IMR-90 (cell line): ENCODE measurements at regions not wholly inside any gene's neighbourhood (a gene's known extent, or its start where the extent isn't known, plus 50 kb on each side); places are given as distances from the start of the nearest gene placed in this dataset.

Experiments used
- ATAC-seq: fragments of 200-7000 bp; cut with Tn5 transposase; 2 replicates; pipeline ENCODE4 v1.9.1; 2020; ENCODE audit warnings: low read depth, mild to moderate bottlenecking, moderate library complexity
- BruUV-seq: library from RNA; stranded (reverse); fragments of 400-500 nt; replicated peaks from 2 replicates; lab custom pipeline; 2021; lab: Mats Ljungman, UMichigan
- CTCF ChIA-PET: fragments of 300-600 bp; formaldehyde crosslinking; extraction: SDS; loops from one replicate; lab custom pipeline; 2021; ENCODE audit warnings: antibody characterized with exemption; lab: Yijun Ruan, JAX
- POLR2A ChIA-PET: fragments of 300-600 bp; sonication (Branson Sonifier 250); formaldehyde crosslinking; loops from one replicate; lab custom pipeline; 2022; ENCODE audit warnings: antibody characterized with exemption; ENCODE audit not compliant: unreplicated experiment; lab: Charles Lee
- DNase-seq: peaks from one replicate; pipeline ENCODE4 v3.0.0; 2013
- H2AFZ ChIP-seq: replicated peaks from 2 replicates; pipeline ENCODE3; 2013; ENCODE audit warnings: low read length, mild to moderate bottlenecking; ENCODE audit not compliant: poor library complexity
- H2AK5ac ChIP-seq: 2 replicates; pipeline ENCODE4 v1.6.1; 2013; ENCODE audit warnings: low read depth, low read length, inconsistent platforms
- H2AK9ac ChIP-seq: replicated peaks from 2 replicates; pipeline ENCODE3; 2013; ENCODE audit warnings: mild to moderate bottlenecking, low read depth, low read length, moderate library complexity; ENCODE audit not compliant: poor library complexity
- H2BK120ac ChIP-seq: 2 replicates; pipeline ENCODE4 v1.6.1; 2013; ENCODE audit warnings: low read depth, low read length, inconsistent platforms
- H2BK15ac ChIP-seq: 3 replicates; pipeline ENCODE4 v1.6.1; 2013; ENCODE audit warnings: low read depth, low read length, inconsistent platforms
- H2BK20ac ChIP-seq: 2 replicates; pipeline ENCODE4 v1.6.1; 2013; ENCODE audit warnings: low read depth, mild to moderate bottlenecking, inconsistent platforms, low read length, moderate library complexity
- H2BK5ac ChIP-seq: 2 replicates; pipeline ENCODE4 v1.6.1; 2013; ENCODE audit warnings: mild to moderate bottlenecking, low read depth, low read length, inconsistent platforms; ENCODE audit not compliant: poor library complexity, severe bottlenecking
- H3K14ac ChIP-seq: replicated peaks from 2 replicates; pipeline ENCODE4 v1.6.1; 2013; ENCODE audit warnings: low read depth, low read length, inconsistent platforms
- H3K18ac ChIP-seq: 2 replicates; pipeline ENCODE4 v1.6.1; 2013; ENCODE audit warnings: low read depth, low read length, control low read depth
- H3K23ac ChIP-seq: 2 replicates; pipeline ENCODE4 v1.6.1; 2013; ENCODE audit warnings: low read depth, low read length, inconsistent platforms
- H3K27ac ChIP-seq: 2 replicates; pipeline ENCODE4 v1.5.1; 2013; ENCODE audit warnings: mild to moderate bottlenecking, control low read depth, low read length; ENCODE audit not compliant: insufficient read depth
- H3K27me3 ChIP-seq: 2 replicates; pipeline ENCODE4 v1.6.1; 2013; ENCODE audit warnings: low read length; ENCODE audit not compliant: control insufficient read depth, insufficient read depth
- H3K36me3 ChIP-seq: 2 replicates; pipeline ENCODE4 v1.6.1; 2013; ENCODE audit warnings: low read length, mixed read lengths; ENCODE audit not compliant: control insufficient read depth, insufficient read depth
- H3K4ac ChIP-seq: 2 replicates; pipeline ENCODE4 v1.6.1; 2013; ENCODE audit warnings: low read depth, low read length, inconsistent platforms
- H3K4me1 ChIP-seq: 2 replicates; pipeline ENCODE4 v1.6.1; 2013; ENCODE audit warnings: low read length, mixed read lengths; ENCODE audit not compliant: control insufficient read depth, insufficient read depth
- H3K4me2 ChIP-seq: 2 replicates; pipeline ENCODE4 v1.6.1; 2013; ENCODE audit warnings: low read depth, mild to moderate bottlenecking, control low read depth, low read length, moderate library complexity
- H3K4me3 ChIP-seq: 2 replicates; pipeline ENCODE4 v1.5.1; 2013; ENCODE audit warnings: low read depth, mild to moderate bottlenecking, control low read depth, low read length, moderate library complexity; ENCODE audit not compliant: insufficient read depth
- H3K56ac ChIP-seq: 2 replicates; pipeline ENCODE4 v1.6.1; 2013; ENCODE audit warnings: low read length, inconsistent platforms; ENCODE audit not compliant: insufficient read depth; ENCODE audit errors: extremely low read depth
- H3K79me1 ChIP-seq, 2 experiments: 2 replicates each; pipeline ENCODE4 v1.6.1; 2013; ENCODE audit warnings: low read length in 2 of 2, inconsistent platforms in 1 of 2, low read depth in 1 of 2
- H3K9ac ChIP-seq: 2 replicates; pipeline ENCODE4 v1.6.1; 2013; ENCODE audit warnings: low read depth, low read length, control low read depth
- H3K9me1 ChIP-seq: 2 replicates; pipeline ENCODE4 v1.6.1; 2013; ENCODE audit warnings: low read length, inconsistent platforms; ENCODE audit not compliant: insufficient read depth
- H3K9me3 ChIP-seq: 2 replicates; pipeline ENCODE4 v1.6.1; 2013; ENCODE audit warnings: low read length; ENCODE audit not compliant: control insufficient read depth, insufficient read depth
- H4K20me1 ChIP-seq: 2 replicates; pipeline ENCODE4 v1.6.1; 2013; ENCODE audit warnings: low read length, inconsistent platforms; ENCODE audit not compliant: insufficient read depth
- H4K5ac ChIP-seq: 2 replicates; pipeline ENCODE4 v1.6.1; 2013; ENCODE audit warnings: mild to moderate bottlenecking, low read depth, low read length, control low read depth
- H4K8ac ChIP-seq, 2 experiments: 2 replicates each; pipeline ENCODE4 v1.6.1; 2013; ENCODE audit warnings: low read depth in 2 of 2, low read length in 2 of 2, control low read depth in 1 of 2, inconsistent platforms in 1 of 2
- H4K91ac ChIP-seq: 2 replicates; pipeline ENCODE4 v1.6.1; 2013; ENCODE audit warnings: low read depth, low read length, inconsistent platforms; ENCODE audit not compliant: insufficient read depth
- BHLHE40 ChIP-seq: fragments of 150-350 bp; IDR thresholded peaks from 2 replicates; pipeline ENCODE4 v1.6.1; 2016; ENCODE audit warnings: mild to moderate bottlenecking, low read depth, low read length
- CEBPB ChIP-seq: IDR thresholded peaks from 2 replicates; pipeline ENCODE4 v1.6.1; 2012; ENCODE audit warnings: low read depth, low read length, improper control_type of control experiment
- CHD1 ChIP-seq: IDR thresholded peaks from 2 replicates; pipeline ENCODE4 v1.6.1; 2012; ENCODE audit warnings: low read depth, low read length, improper control_type of control experiment
- MAZ ChIP-seq: IDR thresholded peaks from 2 replicates; pipeline ENCODE4 v1.6.1; 2012; ENCODE audit warnings: low read depth, mild to moderate bottlenecking, low read length, improper control_type of control experiment, moderate library complexity, borderline replicate concordance
- MXI1 ChIP-seq: IDR thresholded peaks from 2 replicates; pipeline ENCODE4 v1.6.1; 2012; ENCODE audit warnings: low read depth, mild to moderate bottlenecking, low read length, moderate library complexity, borderline replicate concordance
- NFE2L2 ChIP-seq: fragments of 150-350 bp; IDR thresholded peaks from 2 replicates; pipeline ENCODE4 v1.6.1; 2016; ENCODE audit warnings: low read depth, mild to moderate bottlenecking, low read length
- RCOR1 ChIP-seq: IDR thresholded peaks from 2 replicates; pipeline ENCODE4 v1.6.1; 2012; ENCODE audit warnings: mild to moderate bottlenecking, low read length, improper control_type of control experiment; ENCODE audit not compliant: insufficient replicate concordance
- RFX5 ChIP-seq: IDR thresholded peaks from 2 replicates; pipeline ENCODE4 v1.8.0; 2012; ENCODE audit warnings: low read depth, mild to moderate bottlenecking, low read length, moderate library complexity
- WGBS, 2 experiments: methylation state at CpG; one replicate each; pipeline versions ENCODE4 v1.1.5 to v1.1.7; 2013; ENCODE audit warnings: missing lambda C conversion rate in 2 of 2; ENCODE audit not compliant: insufficient read length in 1 of 2; ENCODE audit errors: extremely low coverage in 2 of 2; 5-methylcytosine and 5-hydroxymethylcytosine counted together
- dilution Hi-C: fragments of 300-500 bp; cut with HindIII; formaldehyde crosslinking; loops from one replicate; pipeline ENCODE4 v1.14.3; 2018; ENCODE audit warnings: low sequenced_read_pairs; ENCODE audit not compliant: unreplicated experiment
- in situ Hi-C: fragments of 300-500 bp; cut with MboI; formaldehyde crosslinking; loops from 3 replicates; pipeline ENCODE4 v1.14.3; 2019; ENCODE audit warnings: low sequenced_read_pairs, inconsistent platforms, mixed read lengths
- intact Hi-C: fragments of 100-400 bp; cut with micrococcal nuclease; formaldehyde crosslinking; loops from 2 replicates; pipeline ENCODE4 v1.10.0; 2022
- TF ChIP-seq, protein P1 (sequence below): fragments of 150-350 bp; IDR thresholded peaks from 2 replicates; pipeline ENCODE4 v1.6.1; 2017; ENCODE audit warnings: mild to moderate bottlenecking, antibody characterized with exemption, low read length, low read depth
- TF ChIP-seq, protein P2 (sequence below): fragments of 150-350 bp; IDR thresholded peaks from 2 replicates; pipeline ENCODE4 v1.6.1; 2016; ENCODE audit warnings: low read depth, mild to moderate bottlenecking, low read length, moderate library complexity, borderline replicate concordance

DNA sequence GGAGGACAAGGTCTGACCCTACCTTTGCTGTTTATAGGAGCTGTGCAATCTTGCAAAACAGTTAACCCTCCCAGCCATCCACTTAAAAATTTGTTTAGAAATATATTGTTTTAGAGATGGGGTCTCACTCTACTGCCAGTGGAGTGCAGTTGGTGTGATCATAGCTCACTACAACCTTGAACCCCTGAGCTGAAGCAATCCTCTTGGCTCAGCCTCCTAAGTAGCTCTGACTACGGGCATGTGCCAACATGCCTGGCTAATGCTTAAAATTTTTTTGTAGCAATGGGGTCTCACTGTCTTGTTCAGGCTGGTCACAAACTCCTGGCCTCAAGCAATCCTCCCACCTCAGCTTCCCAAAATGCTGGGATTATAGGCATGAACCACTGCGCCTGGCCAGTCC, 120.2 kb upstream of the PJA2 start:
- no peaks in the 10 kb centered on the region for H4K20me1 ChIP-seq
- no peak overlapping the region for H2BK15ac ChIP-seq
- intact Hi-C loops (no loop called here), in situ Hi-C loops (no loop called here), dilution Hi-C loops (no loop called here)
- no peak overlapping the region for H3K27ac ChIP-seq
- no peak overlapping the region for H3K4me3 ChIP-seq
- H3K79me1 ChIP-seq = no peaks in the 10 kb centered on the region
- H3K4me2 ChIP-seq = no peak overlapping the region
- BruUV-seq = no TSS peak
- CTCF ChIA-PET = interaction anchor here (0.5 kb wide), 1 partner anchor 831 kb away, joined by 3 read pairs; no protein-coding TSS in a partner anchor
- no peak overlapping the region for H4K91ac ChIP-seq
- no peaks in the 10 kb centered on the region for H3K9me1 ChIP-seq
- DNase-seq = no peak
- H3K4me1 ChIP-seq = no peaks in the 10 kb centered on the region
- WGBS, 2 experiments = no CpG with 5 or more reads among the region's 2 CpGs
- H4K8ac ChIP-seq = no peak overlapping the region
- no peak for TF ChIP-seq NFE2L2
- TF ChIP-seq RFX5 = no peak
- no peak for TF ChIP-seq CHD1
- TF ChIP-seq MXI1 = no peak
- TF ChIP-seq, protein P1, sequence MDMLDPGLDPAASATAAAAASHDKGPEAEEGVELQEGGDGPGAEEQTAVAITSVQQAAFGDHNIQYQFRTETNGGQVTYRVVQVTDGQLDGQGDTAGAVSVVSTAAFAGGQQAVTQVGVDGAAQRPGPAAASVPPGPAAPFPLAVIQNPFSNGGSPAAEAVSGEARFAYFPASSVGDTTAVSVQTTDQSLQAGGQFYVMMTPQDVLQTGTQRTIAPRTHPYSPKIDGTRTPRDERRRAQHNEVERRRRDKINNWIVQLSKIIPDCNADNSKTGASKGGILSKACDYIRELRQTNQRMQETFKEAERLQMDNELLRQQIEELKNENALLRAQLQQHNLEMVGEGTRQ = no peak
- TF ChIP-seq CEBPB = no peak
- TF ChIP-seq, protein P2, sequence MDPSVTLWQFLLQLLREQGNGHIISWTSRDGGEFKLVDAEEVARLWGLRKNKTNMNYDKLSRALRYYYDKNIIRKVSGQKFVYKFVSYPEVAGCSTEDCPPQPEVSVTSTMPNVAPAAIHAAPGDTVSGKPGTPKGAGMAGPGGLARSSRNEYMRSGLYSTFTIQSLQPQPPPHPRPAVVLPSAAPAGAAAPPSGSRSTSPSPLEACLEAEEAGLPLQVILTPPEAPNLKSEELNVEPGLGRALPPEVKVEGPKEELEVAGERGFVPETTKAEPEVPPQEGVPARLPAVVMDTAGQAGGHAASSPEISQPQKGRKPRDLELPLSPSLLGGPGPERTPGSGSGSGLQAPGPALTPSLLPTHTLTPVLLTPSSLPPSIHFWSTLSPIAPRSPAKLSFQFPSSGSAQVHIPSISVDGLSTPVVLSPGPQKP = no peak
- TF ChIP-seq BHLHE40 = no peak
- no peak for TF ChIP-seq MAZ
- TF ChIP-seq RCOR1 = no peak
- no peak overlapping the region for H3K23ac ChIP-seq
- no peak overlapping the region for H2AK5ac ChIP-seq
- H3K18ac ChIP-seq = no peak overlapping the region
- no peak overlapping the region for H3K14ac ChIP-seq
- H2AFZ ChIP-seq = no peak overlapping the region
- no peak overlapping the region for H4K5ac ChIP-seq
- no peaks in the 10 kb centered on the region for H3K9me3 ChIP-seq
- H2BK20ac ChIP-seq = no peak overlapping the region
- no peaks in the 10 kb centered on the region for H3K27me3 ChIP-seq
- H2BK120ac ChIP-seq = no peak overlapping the region
- no peak overlapping the region for H2AK9ac ChIP-seq
- POLR2A ChIA-PET = no interaction called here
- H3K36me3 ChIP-seq = no peaks in the 10 kb centered on the region
- H3K56ac ChIP-seq = no peak overlapping the region
- no peak overlapping the region for H2BK5ac ChIP-seq
- no peak overlapping the region for H3K4ac ChIP-seq
- no peak overlapping the region for H3K9ac ChIP-seq
- no peak for ATAC-seq
